SIG-M5 treated with dmso at 0.1 percent for 504 hours (cell line): ENCODE measurements at regions not wholly inside any gene's neighbourhood (a gene's known extent, or its start where the extent isn't known, plus 50 kb on each side); places are given as distances from the start of the nearest gene placed in this dataset.
A peak's percentile ranks its signal among the peaks of the same experiment; 100 is the strongest.

Source experiments
- DNase-seq: peaks from one replicate; lab custom pipeline; 2025; ENCODE audit not compliant: unreplicated experiment; lab: John Stamatoyannopoulos, UW

DNA sequence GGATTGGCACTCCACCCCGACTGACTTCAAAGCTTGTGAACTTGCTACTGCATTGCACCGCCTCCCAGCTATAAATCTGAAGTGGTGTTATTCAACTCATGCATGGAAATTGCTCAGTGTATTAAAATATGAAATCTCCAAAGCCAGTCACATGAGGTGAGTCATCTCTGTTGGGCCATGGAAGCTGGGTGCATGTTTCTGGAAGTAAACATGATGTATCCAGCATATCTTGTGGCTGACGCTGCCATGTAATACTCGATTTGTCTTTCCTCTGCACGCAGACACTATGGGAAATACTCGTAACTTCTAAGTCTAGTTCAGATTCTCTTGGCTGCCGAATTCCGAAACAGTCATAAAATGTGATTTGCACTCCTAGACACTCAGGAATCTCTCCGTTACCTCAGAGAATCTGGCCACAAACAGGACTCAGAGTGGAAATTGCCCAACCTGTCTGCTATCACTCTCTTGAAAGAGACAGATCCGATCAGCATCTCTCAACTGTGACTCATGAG, 154.9 kb upstream of the MPPED2 start:
- peak; percentile 44 for DNase-seq

DNA sequence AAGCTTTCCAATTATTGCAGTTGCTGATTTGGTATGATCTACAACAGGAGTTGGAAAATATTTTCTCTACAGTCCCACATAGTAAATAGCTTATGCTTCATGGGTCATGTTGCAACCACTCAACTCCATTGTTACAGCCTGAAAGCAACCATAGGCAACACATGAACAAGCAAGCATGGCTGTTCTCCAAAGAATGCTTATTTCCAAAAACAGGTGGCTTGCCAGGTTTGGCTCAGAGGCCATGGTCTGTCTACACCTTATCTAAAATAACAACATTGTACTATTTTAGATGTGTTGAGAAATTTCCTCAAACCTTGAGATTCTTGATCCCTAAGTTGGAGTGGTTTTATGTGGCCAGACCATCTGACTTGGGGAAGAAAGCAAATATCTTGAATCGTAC, 153.9 kb upstream of the MPPED2 start:
- DNase-seq = no peak

DNA sequence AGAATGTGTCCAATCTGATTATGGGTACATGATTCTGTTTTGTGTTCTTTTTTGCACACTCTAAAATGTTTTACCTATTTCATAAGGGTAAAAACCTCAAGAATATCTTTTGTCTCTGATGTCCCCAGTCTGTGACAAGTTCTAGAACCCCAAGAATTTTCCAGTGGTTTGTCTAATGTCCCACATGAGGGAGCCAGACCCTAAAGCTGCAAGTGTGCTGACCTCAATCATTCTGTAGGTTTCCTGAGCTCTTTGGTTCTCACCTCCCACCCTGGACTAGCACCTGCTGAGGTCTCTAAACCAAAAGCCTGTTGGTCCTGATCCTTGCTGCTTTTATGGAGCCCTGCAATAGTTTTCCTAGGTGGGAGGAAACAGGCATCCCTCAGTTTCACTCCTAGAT, 149.8 kb upstream of the MPPED2 start:
- no peak for DNase-seq

DNA sequence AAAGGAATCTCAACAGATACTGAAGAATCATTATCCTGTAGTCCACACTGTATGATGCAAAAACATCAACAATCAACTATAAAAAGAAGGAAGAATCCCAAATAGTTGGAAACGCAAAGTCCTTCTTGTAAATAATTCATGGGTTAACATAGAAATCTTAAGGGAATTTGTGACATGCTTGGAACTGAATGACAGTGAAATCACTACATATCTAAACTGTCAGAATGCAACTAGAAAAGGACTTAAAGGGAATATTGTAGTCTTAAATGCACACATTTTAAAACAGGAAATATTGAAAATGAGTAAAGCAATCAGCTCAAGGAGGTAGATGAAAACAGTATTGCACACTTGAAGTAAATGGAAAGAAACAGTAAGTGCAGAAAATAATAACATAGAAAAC, 147.6 kb upstream of the MPPED2 start:
- no peak for DNase-seq

DNA sequence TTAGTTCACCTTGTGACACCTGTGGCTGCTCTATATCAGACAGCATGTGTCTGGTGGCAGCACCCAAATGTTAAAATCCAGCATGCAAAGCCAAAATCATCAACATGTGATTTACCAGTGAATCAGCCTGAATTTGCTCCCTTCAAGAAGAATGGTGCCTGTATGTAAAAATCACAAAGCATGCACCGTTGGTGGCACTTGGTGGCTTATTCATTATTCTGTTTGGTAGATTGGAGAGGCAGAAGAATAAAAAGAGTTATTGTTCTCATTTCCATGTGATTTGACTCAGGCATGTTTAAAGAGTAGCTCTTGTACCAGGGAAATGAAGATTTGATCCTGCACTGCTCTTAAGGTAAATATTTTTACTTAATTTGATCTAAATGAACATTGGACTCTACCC, 143.9 kb upstream of the MPPED2 start:
- DNase-seq = no peak

DNA sequence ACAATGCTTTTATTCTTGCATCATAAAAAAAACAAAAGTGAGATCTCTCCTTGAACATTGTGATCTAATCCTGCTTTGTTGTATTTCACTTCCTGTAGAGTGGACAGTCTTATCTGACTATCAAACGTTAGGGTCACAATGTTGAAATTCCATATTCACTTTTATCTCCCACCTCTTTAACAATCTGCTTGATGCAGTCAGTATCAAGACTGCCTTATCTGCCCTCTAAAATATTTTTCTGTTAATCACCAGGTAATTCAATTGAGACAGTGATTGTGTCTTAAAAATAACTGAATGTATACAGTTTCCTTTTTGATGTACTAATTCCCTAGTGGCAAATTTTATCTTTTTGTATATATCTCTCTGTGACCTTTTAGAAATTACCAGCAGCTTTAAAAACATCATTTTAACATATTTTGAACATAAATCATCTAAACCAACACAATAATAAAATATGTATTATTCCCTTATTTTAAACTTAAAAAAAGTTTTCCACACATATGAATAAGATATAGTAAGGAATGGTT, 143.1 kb upstream of the MPPED2 start:
- DNase-seq = no peak

DNA sequence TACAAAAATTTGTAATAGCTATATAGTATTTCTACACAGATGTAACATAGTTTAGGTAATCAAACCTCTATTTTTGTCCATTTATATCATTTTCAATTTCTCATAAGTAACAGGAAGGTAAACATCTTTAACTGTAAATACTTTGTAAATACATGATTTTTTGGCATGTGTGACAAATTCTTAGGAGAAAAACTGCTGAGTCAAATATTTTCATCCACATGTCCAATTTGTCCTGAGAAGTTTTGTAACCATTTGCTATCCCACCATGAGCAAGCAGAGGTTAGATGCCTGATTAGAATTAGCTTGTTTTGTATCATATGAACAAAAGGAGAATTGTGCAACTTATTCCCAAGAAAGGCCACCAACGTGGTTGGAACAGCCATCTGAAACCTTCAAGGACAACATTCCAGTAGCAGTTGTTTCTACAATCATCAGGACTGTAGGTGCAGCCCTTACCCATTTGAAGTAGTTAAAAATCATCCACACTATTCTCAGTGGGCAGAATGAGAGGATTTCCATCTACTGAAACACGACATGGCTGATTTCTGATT, 139.6 kb upstream of the MPPED2 start:
- DNase-seq = no peak

DNA sequence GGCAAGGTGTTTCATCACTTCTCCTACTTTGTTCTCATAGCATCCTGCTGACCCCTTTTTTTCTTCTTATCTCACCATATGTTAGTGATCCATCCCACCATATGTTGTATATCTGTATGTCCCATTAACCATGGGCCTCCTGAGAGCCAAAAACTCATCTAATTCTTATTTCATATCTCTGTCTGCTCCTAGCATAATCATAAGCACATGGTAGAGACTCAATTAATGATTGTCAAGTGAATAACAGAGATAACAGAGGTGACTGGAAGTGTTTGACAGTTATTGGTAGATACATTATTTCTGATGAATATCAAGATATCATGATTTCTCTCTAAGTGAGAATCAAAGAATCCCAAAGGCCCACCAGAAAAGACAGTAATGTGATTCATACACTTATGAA, 138.1 kb upstream of the MPPED2 start:
- DNase-seq = no peak

DNA sequence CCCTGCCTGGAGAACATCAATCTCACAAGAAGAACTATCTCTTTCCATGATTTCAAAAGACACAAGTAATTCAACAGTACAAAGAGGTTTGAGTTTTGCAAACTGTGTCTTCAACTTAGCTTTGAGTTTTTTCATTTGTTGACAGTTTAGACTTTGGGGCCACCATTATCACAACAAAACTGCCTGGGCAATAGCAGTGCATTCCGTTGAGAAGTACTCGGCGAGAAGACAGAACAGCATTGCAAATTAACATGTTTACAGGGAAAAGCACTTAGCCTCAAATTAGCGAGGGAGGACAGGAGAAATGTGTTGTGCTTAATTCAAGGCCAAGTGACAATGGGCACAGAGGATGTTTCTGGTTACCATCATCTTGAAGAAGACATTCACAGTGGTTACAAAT, 133.2 kb upstream of the MPPED2 start:
- DNase-seq = no peak

DNA sequence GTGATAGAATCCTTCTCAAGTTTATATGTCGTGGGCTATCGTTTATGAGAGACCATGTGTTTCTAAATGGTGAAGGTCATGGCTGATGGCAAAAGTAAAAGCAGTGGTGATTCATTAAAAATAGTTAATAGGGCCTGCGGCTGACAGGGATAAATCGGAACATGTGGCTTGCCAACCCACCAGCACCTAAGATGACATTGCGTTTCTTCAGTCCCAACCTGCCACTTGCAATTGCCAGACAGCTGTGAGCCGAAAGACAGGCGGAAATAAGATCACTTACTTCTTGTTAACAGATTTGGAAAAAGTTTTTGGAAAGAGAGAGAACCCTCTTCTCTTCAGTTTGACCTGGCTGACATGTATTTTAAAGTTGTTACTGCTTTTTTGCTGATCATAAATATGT, 131.5 kb upstream of the MPPED2 start:
- DNase-seq = no peak

DNA sequence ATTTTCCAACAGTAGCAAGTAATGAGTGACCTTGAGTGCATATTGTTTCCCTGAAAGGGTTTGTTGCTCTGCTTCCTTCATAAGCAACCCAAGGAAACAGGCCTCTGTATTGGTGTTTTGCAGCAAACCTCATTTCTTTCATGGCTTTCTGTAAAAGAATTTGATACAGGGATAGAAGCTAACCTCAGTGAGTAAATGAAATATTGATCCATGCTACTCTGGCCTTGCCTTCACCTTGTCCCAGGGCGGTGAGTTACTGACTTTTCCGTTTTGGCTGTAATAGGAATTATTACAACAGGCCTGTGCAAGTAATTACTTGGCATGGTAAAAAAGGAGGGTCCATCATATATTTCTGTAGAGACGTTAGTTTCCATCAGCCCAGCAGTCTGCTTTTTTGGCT, 130.9 kb upstream of the MPPED2 start:
- DNase-seq = no peak

DNA sequence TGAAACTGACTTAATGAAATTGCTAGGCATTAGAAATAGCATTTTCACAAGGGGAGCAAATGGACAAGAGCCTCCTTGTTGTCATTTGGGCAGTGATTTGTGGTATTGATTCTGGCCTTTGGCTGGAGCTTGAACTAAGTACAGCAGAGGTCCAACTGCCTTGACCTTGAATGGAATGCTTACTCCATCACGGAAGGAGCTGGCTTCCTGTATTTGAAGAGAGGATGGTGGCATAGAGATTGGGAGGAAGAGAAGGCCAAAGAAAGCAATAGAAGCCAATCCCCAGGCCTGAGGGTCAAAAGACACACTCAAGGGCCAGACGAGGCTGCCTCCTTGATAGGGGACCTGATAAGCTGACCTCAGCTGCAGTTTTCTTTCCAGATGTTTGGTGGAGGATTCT, 126.6 kb upstream of the MPPED2 start:
- no peak for DNase-seq

DNA sequence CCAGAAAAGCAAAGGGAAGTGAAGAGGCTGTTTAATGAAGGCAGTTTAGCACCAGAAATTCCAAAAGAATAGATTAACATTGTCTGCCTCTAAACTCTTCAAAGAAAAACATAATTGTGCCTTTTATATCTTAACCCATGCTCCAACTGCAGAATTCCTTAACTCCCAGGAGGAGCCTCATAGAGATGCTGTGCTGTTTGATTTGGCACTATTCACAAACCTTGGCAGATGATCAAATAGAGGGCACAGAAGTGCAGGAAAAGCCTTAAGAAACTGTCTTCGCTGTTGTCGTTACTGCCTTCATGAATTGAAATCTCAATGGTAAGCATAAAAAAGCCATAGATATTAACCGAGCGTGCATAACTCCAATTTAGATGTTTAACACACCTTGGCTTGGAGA, 124.1 kb upstream of the MPPED2 start:
- DNase-seq = no peak

DNA sequence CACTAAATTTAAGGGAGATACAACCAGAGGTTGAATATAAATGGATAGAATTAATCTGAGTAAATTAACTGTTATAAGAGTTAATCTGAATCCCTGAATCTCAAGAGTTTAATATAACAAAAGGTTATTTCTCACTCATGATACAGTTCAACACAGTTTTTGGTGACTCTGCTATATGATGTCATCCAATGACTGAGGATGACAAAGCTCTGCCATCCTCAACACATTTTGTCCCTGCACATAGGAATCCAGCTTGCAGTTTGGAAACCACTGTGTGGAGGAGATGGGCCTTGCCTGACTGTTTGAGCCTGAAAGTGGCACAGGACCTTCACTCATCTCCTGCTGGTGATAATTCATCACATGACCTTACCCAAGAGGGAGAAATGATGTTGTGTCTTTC, 121.0 kb upstream of the MPPED2 start:
- DNase-seq = no peak

DNA sequence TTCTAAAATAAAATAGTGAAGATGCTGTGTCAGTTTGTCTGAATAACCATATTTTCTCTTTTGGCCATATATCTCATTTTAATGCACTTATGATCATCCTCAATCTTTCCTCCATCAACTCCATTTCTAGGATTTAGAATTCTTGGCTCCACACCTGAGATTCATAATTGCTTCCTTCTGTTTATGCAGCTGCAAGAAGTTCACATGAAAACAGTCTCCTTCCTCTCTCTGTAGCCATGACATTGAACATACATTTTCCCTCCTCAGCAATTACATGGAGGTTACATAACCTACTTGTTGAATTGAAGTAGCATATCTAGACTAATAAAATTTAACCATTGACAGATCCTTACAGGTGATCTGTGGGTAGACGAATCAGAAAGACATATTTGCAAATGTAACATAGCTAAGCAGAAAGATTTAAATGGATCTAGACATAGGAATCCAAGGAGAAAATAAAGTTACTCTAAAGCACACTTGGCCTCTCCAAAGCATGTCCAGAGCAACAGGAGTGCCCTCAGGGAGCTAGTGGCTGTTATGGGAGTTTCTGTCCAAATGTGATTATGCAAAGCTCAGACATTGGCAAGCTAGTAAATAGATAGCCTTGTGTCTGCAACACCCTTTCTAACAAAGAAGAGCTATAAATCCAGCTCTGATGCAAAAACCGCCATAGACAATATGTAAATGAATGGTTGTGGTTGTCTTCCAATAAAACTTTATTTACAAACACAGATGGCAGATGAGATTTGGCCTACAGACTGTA, 119.9 kb upstream of the MPPED2 start:
- DNase-seq = no peak

DNA sequence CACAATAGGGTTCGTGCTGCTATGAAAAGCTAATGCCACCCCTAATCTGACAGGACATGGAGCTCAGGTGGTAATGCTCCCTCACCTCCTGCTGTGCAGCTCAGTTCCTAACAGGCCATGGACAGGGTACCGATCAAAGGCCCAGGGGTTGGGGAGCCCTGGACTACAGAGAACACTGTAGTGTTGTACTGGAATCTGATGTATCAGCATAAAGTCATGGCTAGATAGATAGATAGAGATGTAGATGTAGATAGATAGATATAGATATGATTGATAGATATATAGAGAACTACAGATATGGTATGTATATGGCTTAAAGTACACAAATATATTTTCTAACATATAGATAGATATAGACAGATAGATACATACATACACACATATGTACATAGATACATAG, 112.3 kb upstream of the MPPED2 start:
- DNase-seq = no peak

DNA sequence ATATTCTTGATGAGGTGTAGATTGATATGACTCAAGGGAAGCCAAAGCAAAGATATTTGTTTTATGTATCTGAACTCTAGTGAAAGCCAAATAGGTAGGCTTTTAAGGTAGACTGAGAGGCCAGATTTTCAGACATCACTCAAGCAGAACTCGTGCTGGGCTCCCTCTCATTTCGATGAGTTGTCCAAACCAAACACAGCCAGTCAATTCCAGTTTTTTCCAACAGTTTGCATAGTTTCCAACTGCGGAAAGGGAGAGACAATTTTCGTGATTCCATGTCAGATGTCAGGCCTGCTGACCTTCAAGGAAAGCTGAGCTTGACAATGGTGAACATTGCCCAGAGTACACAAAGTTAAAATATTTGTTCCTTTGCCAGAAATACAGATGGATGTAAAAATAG, 110.9 kb upstream of the MPPED2 start:
- DNase-seq = no peak

DNA sequence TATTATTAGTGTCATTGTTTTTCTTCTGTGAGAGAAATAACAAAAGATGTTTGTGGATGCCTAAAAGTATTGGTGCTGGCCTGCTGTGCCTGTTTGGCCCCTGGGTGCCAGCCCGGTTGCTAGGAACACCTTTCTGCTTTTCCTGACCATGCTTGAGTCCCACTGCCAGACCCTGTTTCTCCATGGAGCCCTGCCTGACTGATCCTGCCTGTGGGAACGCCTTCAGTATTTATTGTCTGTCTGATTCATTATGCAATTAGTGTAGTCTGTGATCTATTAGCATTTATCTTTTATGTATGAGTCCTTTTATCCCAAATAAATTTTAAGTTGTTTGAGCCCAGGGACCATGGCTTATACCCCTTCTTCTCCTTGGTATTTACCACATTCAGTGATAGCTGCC, 98.6 kb upstream of the MPPED2 start:
- DNase-seq = no peak

DNA sequence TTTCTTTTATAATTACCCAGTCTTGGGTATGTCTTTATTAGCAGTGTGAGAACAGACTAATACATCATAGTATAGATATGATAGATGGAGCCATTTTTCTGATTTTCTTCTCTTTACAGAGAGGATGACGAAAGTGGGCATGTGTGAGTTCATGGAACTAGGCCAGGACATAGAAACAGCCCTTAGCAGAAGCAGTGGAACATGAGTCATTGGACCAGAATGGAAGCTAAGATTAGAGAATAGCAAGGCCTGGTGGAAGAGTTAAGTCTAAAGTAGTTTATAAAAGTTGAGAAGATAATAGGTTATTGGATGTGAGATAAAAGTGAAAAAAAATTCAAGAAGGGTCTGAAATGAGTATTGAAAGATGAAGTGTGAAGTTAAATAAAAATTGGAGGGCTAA, 97.0 kb upstream of the MPPED2 start:
- no peak for DNase-seq

DNA sequence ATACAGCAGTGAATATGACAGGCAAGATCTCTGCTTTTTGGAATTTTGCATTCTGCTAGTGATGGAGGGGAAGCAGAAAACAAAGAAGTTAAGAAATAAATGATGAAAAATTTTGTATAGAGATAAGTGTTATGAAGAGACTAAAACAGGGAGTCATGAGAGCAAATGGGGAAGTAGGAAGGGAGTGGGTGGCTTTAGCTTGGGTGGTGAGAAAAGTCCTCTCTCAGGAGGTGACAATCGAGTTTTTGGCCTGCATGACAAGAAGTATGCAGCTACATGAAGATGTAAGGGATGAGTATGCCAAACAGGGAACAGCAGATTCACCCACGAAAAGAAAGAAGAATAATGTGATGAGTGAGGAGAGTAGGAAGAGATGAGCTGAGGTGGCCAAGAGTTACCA, 80.7 kb upstream of the MPPED2 start:
- no peak for DNase-seq

DNA sequence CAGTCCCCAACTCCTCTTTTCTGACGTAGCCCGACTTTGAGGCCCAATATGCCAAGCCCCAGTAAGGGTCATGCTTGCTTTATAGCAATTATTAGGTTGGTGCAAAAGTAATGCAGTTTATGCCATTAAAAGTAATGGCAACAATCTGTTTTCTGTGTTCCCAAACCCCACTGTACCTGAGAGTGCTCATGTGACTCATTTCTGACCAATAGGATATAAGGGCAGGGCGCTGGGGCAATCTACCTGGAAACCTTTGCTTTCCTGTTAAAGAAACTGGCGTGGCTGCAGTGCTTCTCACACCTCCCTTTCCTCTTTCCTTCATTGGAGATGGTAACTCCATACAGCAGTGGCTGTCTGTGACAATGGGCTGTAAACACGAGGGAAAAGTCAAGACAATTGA, 78.9 kb upstream of the MPPED2 start:
- no peak for DNase-seq

DNA sequence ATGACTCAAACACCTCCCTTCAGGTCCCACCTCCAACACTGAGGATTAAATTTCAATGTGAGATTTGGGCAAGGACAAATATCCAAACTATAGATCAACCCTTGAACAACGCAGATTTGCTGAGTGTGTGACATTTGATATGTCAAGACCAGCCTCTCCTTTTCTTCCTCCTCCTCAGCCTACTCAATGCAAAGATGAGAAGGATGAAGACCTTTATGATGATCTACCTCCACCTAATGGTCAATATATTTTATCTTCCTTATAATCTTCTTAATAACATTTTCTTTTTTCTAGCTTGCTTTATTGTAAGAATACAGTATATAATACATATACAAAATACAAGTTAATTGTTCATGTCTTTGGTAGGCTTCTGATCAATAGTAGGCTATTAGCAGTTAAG, 67.5 kb upstream of the MPPED2 start:
- DNase-seq = no peak

DNA sequence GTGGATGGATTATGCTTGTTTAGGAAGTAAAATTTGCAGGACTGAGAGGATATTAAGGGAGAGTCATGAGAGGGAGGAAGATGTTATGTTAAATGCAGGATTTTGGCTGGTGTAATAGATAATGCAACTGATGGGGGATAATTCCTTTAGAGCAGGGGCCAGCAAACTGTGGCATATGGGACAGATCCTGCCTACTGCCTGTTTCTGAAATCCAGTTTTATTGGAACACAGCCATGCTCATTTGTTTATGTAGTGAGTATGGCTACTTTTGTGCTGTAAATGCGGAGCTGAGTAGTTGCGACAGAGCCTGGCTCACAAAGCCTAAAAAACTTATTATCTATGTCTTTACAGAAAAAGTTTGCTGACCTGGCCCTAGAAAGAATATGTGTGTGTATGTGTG, 66.6 kb upstream of the MPPED2 start:
- DNase-seq = no peak
